HG03095 (cell line): ENCODE measurements at regions not wholly inside any gene's neighbourhood (a gene's known extent, or its start where the extent isn't known, plus 50 kb on each side); places are given as distances from the start of the nearest gene placed in this dataset.
"Not testable (repeated sequence)": the region's sequence is repeated elsewhere in the genome, so short reads cannot be mapped to it uniquely, and the experiment has no call there.

Experiments
- ATAC-seq: cut with Tn5 transposase; IDR thresholded peaks from one replicate; pipeline ENCODE4 v1.9.1; 2021; ENCODE audit warnings: moderate library complexity; ENCODE audit not compliant: unreplicated experiment

- ATAC-seq: no peak
Observed at GRCh38 chr6:91288741-91289140, 701.9 kb upstream of the MAP3K7 start.

GRCh38 chr6:91281901-91282300 is 695.0 kb upstream of the MAP3K7 start:
- ATAC-seq: no peak

GRCh38 chr6:91280494-91280830 is 693.6 kb upstream of the MAP3K7 start:
- ATAC-seq: no peak

- no peak for ATAC-seq
Observed at GRCh38 chr6:91279740-91280493, 693.0 kb upstream of the MAP3K7 start.

GRCh38 chr6:91278416-91278815 is 691.5 kb upstream of the MAP3K7 start:
- ATAC-seq: no peak

GRCh38 chr6:91276315-91276714 is 689.4 kb upstream of the MAP3K7 start:
- no peak for ATAC-seq

- no peak for ATAC-seq
Observed at GRCh38 chr6:91273729-91274128, 686.9 kb upstream of the MAP3K7 start.

GRCh38 chr6:91271807-91272206 is 684.9 kb upstream of the MAP3K7 start:
- ATAC-seq: no peak

- ATAC-seq: no peak
Observed at GRCh38 chr6:91268941-91269340, 682.1 kb upstream of the MAP3K7 start.

GRCh38 chr6:91267246-91267645 is 680.4 kb upstream of the MAP3K7 start:
- no peak for ATAC-seq

GRCh38 chr6:91266156-91266555 is 679.3 kb upstream of the MAP3K7 start:
- ATAC-seq: no peak

- ATAC-seq: no peak
Observed at GRCh38 chr6:91243436-91243835, 656.6 kb upstream of the MAP3K7 start.

- no peak for ATAC-seq
Observed at GRCh38 chr6:91242614-91242949, 655.7 kb upstream of the MAP3K7 start.

GRCh38 chr6:91241946-91242613 is 655.2 kb upstream of the MAP3K7 start:
- ATAC-seq: no peak

GRCh38 chr6:91240878-91241603 is 654.2 kb upstream of the MAP3K7 start:
- peak; percentile 77 for ATAC-seq

GRCh38 chr6:91221072-91221720 is 634.3 kb upstream of the MAP3K7 start:
- no peak for ATAC-seq

GRCh38 chr6:91213229-91213901 is 626.5 kb upstream of the MAP3K7 start:
- no peak for ATAC-seq

GRCh38 chr6:91198588-91199255 is 611.9 kb upstream of the MAP3K7 start:
- no peak for ATAC-seq

- no peak for ATAC-seq
Observed at GRCh38 chr6:91196729-91197128, 609.9 kb upstream of the MAP3K7 start.

- ATAC-seq: no peak
Observed at GRCh38 chr6:91193446-91193845, 606.6 kb upstream of the MAP3K7 start.

GRCh38 chr6:91190041-91190440 is 603.2 kb upstream of the MAP3K7 start:
- not testable (repeated sequence) for ATAC-seq
